Epithelial cell of prostate (primary cell): ENCODE measurements at regions not wholly inside any gene's neighbourhood (a gene's known extent, or its start where the extent isn't known, plus 50 kb on each side); places are given as distances from the start of the nearest gene placed in this dataset.

Experiments used
- DNase-seq: peaks from one replicate; pipeline ENCODE4 v3.0.0-alpha.2; 2011; ENCODE audit warnings: low read depth, low spot score
- H3K27ac ChIP-seq: fragments of 450-650 bp; 2 replicates; pipeline ENCODE4 v1.5.1; 2017; ENCODE audit warnings: mild to moderate bottlenecking

DNA sequence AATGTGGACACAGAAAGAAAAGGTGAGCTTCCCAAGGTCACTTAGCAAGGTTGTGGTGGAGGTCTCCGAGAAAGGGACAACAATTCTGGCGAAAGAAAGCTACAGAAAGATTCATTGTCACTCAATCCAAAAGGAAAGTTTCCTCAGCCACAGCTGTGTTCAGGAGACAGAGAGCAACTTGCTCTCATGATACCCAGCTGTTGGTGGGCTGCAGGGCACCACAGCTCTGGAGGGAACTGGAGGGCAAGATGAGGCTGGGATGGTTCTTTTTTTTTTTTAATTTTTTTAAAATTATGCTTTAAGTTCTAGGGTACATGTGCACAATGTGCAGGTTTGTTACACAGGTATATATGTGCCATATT is 50.7 kb upstream of the VTCN1 start:
- no peak for DNase-seq
- H3K27ac ChIP-seq = no peak overlapping the region

DNA sequence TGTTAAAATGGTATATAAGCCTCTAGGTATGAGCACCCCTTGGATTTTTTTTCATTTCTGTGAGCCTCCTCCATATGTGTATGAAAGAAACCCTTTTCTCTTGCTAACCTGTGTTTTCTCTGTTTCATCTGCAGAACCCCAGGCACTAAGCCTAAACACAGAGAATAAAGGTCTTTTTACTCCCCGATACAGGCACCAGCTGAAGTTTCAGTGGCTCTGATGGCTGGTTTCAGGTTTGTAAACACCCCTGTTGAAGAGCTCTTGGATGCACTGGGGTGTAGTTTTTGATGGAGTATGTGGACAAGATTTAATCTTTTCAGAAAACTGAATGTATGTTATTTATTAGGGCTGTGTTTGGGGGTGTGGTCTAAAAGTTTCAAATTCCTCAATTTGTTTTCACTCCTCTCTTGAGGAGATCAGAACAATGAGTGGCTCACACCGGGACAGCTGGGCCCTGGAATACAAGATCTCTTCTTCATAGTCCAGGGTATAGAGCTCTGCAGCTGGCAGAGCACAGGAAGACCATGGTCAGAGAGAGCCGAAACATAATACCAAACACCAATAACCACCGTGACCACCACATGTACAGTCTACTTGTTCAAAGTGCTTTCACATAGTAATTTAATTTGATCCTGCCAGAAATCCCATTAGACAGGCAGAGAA is 50.2 kb upstream of the VTCN1 start:
- H3K27ac ChIP-seq = no peak overlapping the region
- no peak for DNase-seq
